ENCODE measurements at regions not wholly inside any gene's neighbourhood (a gene's known extent, or its start where the extent isn't known, plus 50 kb on each side); places are given as distances from the start of the nearest gene placed in this dataset.
A peak's percentile ranks its signal among the peaks of the same experiment; 100 is the strongest.

DNA sequence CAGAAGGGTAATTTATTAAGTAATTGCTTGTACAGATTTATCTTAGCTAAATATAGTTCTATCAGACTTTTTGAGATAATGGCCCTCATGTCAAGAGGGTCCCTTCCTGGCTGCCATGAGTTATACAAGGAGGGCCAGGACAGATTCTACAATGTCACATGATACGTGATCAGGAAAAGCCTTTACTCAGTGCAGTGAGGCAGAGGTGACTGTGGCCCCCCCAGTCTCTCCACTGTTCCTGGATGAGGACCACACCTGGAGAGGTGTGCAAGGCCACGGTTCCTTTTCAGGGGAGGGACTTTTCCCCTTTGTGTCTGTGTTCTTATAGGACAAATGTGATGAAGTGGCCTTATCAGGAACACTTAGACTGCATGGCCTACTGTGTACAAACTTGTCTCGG lies 54.3 kb upstream of the LRCH1 start:
- H3K4me3 Mint-ChIP-seq (ENCODE audit: unreplicated experiment): no peak overlapping the region
- no TSS peak for BruUV-seq (replicated peaks)
- DNase-seq (ENCODE audit: unreplicated experiment): no peak
- TF ChIP-seq, protein P1, sequence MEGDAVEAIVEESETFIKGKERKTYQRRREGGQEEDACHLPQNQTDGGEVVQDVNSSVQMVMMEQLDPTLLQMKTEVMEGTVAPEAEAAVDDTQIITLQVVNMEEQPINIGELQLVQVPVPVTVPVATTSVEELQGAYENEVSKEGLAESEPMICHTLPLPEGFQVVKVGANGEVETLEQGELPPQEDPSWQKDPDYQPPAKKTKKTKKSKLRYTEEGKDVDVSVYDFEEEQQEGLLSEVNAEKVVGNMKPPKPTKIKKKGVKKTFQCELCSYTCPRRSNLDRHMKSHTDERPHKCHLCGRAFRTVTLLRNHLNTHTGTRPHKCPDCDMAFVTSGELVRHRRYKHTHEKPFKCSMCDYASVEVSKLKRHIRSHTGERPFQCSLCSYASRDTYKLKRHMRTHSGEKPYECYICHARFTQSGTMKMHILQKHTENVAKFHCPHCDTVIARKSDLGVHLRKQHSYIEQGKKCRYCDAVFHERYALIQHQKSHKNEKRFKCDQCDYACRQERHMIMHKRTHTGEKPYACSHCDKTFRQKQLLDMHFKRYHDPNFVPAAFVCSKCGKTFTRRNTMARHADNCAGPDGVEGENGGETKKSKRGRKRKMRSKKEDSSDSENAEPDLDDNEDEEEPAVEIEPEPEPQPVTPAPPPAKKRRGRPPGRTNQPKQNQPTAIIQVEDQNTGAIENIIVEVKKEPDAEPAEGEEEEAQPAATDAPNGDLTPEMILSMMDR (IDR thresholded peaks at IDR 0.05; ENCODE audit: unreplicated experiment): no peak
- H3K4me1 Mint-ChIP-seq (ENCODE audit: insufficient read depth, unreplicated experiment): peaks cover 5% of the 10 kb centered on the region
- intact Hi-C loops (cut with micrococcal nuclease): no loop called here
- ChIA-PET POLR2A (interaction anchor here (0.6 kb wide), 2 partner anchors 10 to 101 kb away, joined by 3 read pairs; no protein-coding TSS in a partner anchor), CTCF (interaction anchor here (1.6 kb wide), 1 partner anchor 54 kb away, joined by 5 read pairs; the partner anchor contains the start of gene LRCH1)
- H3K9me3 Mint-ChIP-seq (ENCODE audit: unreplicated experiment): no peaks in the 10 kb centered on the region
- H3K36me3 Mint-ChIP-seq (ENCODE audit: insufficient read depth, unreplicated experiment): no peaks in the 10 kb centered on the region
- no peaks in the 10 kb centered on the region for H3K27me3 Mint-ChIP-seq (ENCODE audit: insufficient read depth, unreplicated experiment)
- H3K27ac Mint-ChIP-seq (ENCODE audit: low read depth, unreplicated experiment): no peak overlapping the region

DNA sequence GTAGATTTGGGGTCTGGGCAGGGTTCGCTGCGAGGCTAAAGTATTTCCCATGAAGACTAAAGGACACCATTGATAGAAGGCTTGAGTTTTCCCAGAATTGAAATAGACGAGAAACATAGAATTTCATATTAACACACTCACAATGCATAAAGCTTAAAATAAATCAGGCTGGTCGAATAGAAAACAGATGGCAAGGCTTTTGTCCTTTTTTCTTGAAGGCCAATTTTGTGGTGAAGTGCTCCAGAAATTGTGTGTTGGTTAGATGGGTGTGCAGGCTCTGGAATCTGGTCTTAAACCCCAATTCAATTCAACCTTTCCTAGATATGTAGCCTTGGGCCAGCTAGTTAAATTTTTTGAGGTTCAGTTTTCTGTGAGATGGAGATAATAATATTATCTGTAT lies 56.9 kb upstream of the LRCH1 start:
- no TSS peak for BruUV-seq (replicated peaks)
- no peaks in the 10 kb centered on the region for H3K36me3 Mint-ChIP-seq (ENCODE audit: insufficient read depth, unreplicated experiment)

DNA sequence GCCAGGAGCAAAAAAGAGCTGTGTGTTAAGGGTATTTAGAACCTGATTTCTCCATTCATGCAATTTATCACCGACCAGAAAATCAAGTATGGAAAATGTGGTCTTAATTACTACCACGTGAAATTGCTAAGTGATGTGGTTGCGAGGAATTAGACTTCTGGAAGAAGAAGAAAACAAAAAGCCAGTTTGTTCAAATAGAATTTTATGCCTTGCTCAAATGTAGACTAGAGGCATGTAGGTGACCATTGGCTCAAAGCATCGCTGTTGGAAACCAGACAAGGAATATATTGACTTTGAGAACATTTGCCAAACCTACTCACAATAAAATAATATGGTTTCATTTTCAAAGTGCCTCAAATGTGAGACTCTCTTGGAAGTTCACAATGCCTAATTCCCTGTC lies 57.3 kb upstream of the LRCH1 start:
- peaks cover 23% of the 10 kb centered on the region for H3K27me3 Mint-ChIP-seq (ENCODE audit: insufficient read depth, unreplicated experiment)
- H3K27ac Mint-ChIP-seq (ENCODE audit: low read depth, unreplicated experiment): no peak overlapping the region
- H3K4me3 Mint-ChIP-seq (ENCODE audit: unreplicated experiment): no peak overlapping the region
- TF ChIP-seq, protein P1 (IDR thresholded peaks at IDR 0.05; ENCODE audit: unreplicated experiment): no peak
- ChIA-PET CTCF (interaction anchor here (0.8 to 2.7 kb wide), 3 partner anchors 56 to 1909 kb away, joined by 3 to 29 read pairs (median 5); no protein-coding TSS in a partner anchor), POLR2A (no interaction called here)
- no TSS peak for BruUV-seq (replicated peaks)
- DNase-seq (ENCODE audit: unreplicated experiment): no peak
- intact Hi-C loops (cut with micrococcal nuclease): no loop called here
- H3K36me3 Mint-ChIP-seq (ENCODE audit: insufficient read depth, unreplicated experiment): no peaks in the 10 kb centered on the region
- H3K4me1 Mint-ChIP-seq (ENCODE audit: insufficient read depth, unreplicated experiment): no peaks in the 10 kb centered on the region
- no peaks in the 10 kb centered on the region for H3K9me3 Mint-ChIP-seq (ENCODE audit: unreplicated experiment)

More for the DNA sequence above, 56.9 kb upstream of the LRCH1 start:
- no peak overlapping the region for H3K4me3 Mint-ChIP-seq (ENCODE audit: unreplicated experiment)
- POLR2A ChIA-PET: no interaction called here
- DNase-seq (ENCODE audit: unreplicated experiment): no peak
- H3K9me3 Mint-ChIP-seq (ENCODE audit: unreplicated experiment): no peaks in the 10 kb centered on the region
- no peak overlapping the region for H3K27ac Mint-ChIP-seq (ENCODE audit: low read depth, unreplicated experiment)
- H3K4me1 Mint-ChIP-seq (ENCODE audit: insufficient read depth, unreplicated experiment): no peaks in the 10 kb centered on the region
- CTCF ChIA-PET: interaction anchor here (0.7 to 2.7 kb wide), 4 partner anchors 56 to 1909 kb away, joined by 3 to 29 read pairs (median 4); no protein-coding TSS in a partner anchor
- TF ChIP-seq, protein P1 (IDR thresholded peaks at IDR 0.05; ENCODE audit: unreplicated experiment): no peak
- intact Hi-C loops (cut with micrococcal nuclease): no loop called here
- peaks cover 19% of the 10 kb centered on the region for H3K27me3 Mint-ChIP-seq (ENCODE audit: insufficient read depth, unreplicated experiment)

DNA sequence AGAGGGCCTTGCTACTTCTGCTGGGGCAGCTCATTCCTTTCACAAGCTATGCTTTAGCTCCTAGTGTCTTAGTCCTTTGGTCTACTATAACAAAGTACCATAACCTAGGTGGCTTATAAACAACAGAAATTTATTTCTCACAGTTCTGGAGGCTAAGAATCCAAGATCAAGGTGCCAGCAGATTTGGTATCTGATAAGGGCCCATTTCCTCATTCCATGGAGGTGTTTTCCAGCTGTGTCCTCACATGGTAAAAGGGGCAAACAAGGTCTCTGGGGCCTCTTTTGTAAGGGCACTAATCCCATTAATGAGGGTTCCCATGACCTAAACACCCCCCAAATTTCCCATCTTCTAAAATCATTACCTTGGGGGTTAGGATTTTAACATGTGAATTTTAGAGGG lies 57.9 kb upstream of the LRCH1 start:
- Mint-ChIP-seq H3K4me1 (ENCODE audit: insufficient read depth, unreplicated experiment) (peaks cover 4% of the 10 kb centered on the region), H3K9me3 (ENCODE audit: unreplicated experiment) (no peaks in the 10 kb centered on the region), H3K27ac (ENCODE audit: low read depth, unreplicated experiment) (peak overlapping the region; percentile 26), H3K4me3 (ENCODE audit: unreplicated experiment) (no peak overlapping the region), H3K27me3 (ENCODE audit: insufficient read depth, unreplicated experiment) (peaks cover 29% of the 10 kb centered on the region), H3K36me3 (ENCODE audit: insufficient read depth, unreplicated experiment) (no peaks in the 10 kb centered on the region)
- intact Hi-C loops (cut with micrococcal nuclease): no loop called here
- ChIA-PET POLR2A (interaction anchor here (1.4 kb wide), 1 partner anchor 226 kb away, joined by 4 read pairs; no protein-coding TSS in a partner anchor), CTCF (interaction anchor here (0.5 to 2.7 kb wide), 8 partner anchors 9 to 1910 kb away, joined by 3 to 29 read pairs (median 5); no protein-coding TSS in a partner anchor)
- no TSS peak for BruUV-seq (replicated peaks)
- TF ChIP-seq, protein P1 (IDR thresholded peaks at IDR 0.05; ENCODE audit: unreplicated experiment): no peak
- no peak for DNase-seq (ENCODE audit: unreplicated experiment)

All from MCF 10A (cell line).